ENCODE measurements at regions not wholly inside any gene's neighbourhood (a gene's known extent, or its start where the extent isn't known, plus 50 kb on each side); places are given as distances from the start of the nearest gene placed in this dataset.

DNA sequence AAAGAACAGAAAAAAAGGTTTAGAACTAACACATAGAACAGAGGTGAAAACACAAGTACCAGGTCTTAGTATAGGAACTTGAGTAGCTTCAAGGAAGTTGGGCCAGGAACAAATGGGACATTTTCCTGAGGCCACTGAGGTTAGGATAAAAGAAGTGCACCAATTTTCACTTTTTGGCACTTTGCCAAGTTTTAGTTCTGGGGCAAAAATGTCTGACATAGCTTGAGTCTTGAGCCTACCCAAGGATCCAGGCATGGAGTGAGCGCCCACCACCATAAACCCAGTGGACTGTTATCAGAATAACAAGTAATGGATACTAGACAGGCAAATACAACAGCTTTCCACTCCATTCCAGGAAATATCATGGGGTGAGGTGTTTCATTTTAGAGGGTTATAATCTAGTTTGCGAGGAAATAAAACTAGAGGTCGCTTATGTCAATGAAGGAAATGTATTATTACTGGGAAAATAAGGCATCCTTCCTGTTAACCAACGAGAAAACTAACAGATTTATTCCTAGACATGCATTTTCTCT is 199.7 kb upstream of the HMGA2 start:
- TF ChIP-seq, protein P1, sequence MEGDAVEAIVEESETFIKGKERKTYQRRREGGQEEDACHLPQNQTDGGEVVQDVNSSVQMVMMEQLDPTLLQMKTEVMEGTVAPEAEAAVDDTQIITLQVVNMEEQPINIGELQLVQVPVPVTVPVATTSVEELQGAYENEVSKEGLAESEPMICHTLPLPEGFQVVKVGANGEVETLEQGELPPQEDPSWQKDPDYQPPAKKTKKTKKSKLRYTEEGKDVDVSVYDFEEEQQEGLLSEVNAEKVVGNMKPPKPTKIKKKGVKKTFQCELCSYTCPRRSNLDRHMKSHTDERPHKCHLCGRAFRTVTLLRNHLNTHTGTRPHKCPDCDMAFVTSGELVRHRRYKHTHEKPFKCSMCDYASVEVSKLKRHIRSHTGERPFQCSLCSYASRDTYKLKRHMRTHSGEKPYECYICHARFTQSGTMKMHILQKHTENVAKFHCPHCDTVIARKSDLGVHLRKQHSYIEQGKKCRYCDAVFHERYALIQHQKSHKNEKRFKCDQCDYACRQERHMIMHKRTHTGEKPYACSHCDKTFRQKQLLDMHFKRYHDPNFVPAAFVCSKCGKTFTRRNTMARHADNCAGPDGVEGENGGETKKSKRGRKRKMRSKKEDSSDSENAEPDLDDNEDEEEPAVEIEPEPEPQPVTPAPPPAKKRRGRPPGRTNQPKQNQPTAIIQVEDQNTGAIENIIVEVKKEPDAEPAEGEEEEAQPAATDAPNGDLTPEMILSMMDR (IDR thresholded peaks at IDR 0.05; ENCODE audit: low read depth, low read length) = no peak
- TF ChIP-seq POLR2A (IDR thresholded peaks at IDR 0.05; ENCODE audit: extremely low read depth, insufficient read length) = no peak
